Thyroid gland (tissue), 4 donors: ENCODE measurements at regions not wholly inside any gene's neighbourhood (a gene's known extent, or its start where the extent isn't known, plus 50 kb on each side); places are given as distances from the start of the nearest gene placed in this dataset.

Experiments
- CTCF ChIP-seq, 6 experiments: fragments of 200-600 bp in 3 of 6; fragments of 450-650 bp in 3 of 6; sonication (generic) in 3 of 6; IDR thresholded peaks; one replicate each; pipeline ENCODE4 v1.5.1; 2016 to 2019; ENCODE audit warnings: antibody characterized with exemption in 6 of 6, mild to moderate bottlenecking in 2 of 6, inconsistent platforms in 1 of 6, moderate library complexity in 1 of 6
- POLR2A ChIP-seq, 2 donors: fragments of 450-650 bp; IDR thresholded peaks; one replicate each; pipeline ENCODE4 v1.6.1; 2017; ENCODE audit warnings: antibody characterized with exemption in 2 of 2, mild to moderate bottlenecking in 2 of 2, moderate library complexity in 1 of 2

- TF ChIP-seq CTCF (IDR thresholded peaks at IDR 0.05) (no peak), POLR2A (IDR thresholded peaks at IDR 0.05) (no peak)
These were observed 75.5 kb upstream of the STARD3NL start for GRCh38 chr7:38102507-38102906.
